K562 (cell line): ENCODE measurements at regions not wholly inside any gene's neighbourhood (a gene's known extent, or its start where the extent isn't known, plus 50 kb on each side); places are given as distances from the start of the nearest gene placed in this dataset.

Experiments used
- ATAC-seq: fragments of 200-7000 bp; cut with Tn5 transposase; 3 replicates; pipeline ENCODE4 v1.9.1; 2020; ENCODE audit warnings: moderate library complexity
- BruUV-seq: library from RNA; stranded (reverse); fragments of 400-500 nt; replicated peaks from 2 replicates; lab custom pipeline; 2021; lab: Mats Ljungman, UMichigan
- CTCF ChIA-PET: fragments of 300-600 bp; formaldehyde crosslinking; extraction: SDS; loops from one replicate; lab custom pipeline; 2021; ENCODE audit warnings: low intra/inter-chr PET ratio; lab: Yijun Ruan, JAX
- POLR2A ChIA-PET: fragments of 300-600, 350-650 bp; sonication (Branson Sonifier 250); formaldehyde crosslinking; extraction: SDS; loops from one replicate; lab custom pipeline; 2021; ENCODE audit warnings: antibody characterized with exemption, inconsistent platforms; lab: Yijun Ruan, JAX
- DNase-seq, 4 experiments: peaks; one replicate each; pipeline versions ENCODE4 v3.0.0 to v3.0.0-alpha.2; 2011 to 2018; ENCODE audit warnings: low spot score in 3 of 4, mixed read lengths in 3 of 4; ENCODE audit errors: extremely low read depth in 1 of 4
- FAIRE-seq: peaks from 2 replicates; lab custom pipeline; 2011; peaks lifted over from hg19 to GRCh38; lab: Jason Lieb, UNC
- H2AFZ ChIP-seq: 2 replicates; pipeline ENCODE4 v1.6.0; 2011; ENCODE audit warnings: low read depth, low read length, control low read depth, inconsistent platforms
- H3K27ac ChIP-seq: fragments of 200-600 bp; 3 replicates; pipeline ENCODE4 v1.8.0; 2011; ENCODE audit warnings: low read depth, mild to moderate bottlenecking, control low read depth, inconsistent platforms, low read length, moderate library complexity, mixed read lengths; ENCODE audit errors: extremely low read depth
- H3K27me3 ChIP-seq, 2 experiments: fragments of 300-600 bp in 1 of 2; 2 replicates in 1 of 2; 3 replicates in 1 of 2; pipeline versions ENCODE4 v1.6.0 to v1.8.0; 2011; ENCODE audit warnings: inconsistent platforms in 2 of 2, low read length in 2 of 2, mild to moderate bottlenecking in 1 of 2, mixed read lengths in 1 of 2, moderate library complexity in 1 of 2; ENCODE audit not compliant: control insufficient read depth in 2 of 2, insufficient read depth in 2 of 2
- H3K36me3 ChIP-seq: fragments of 300-600 bp; 3 replicates; pipeline ENCODE4 v1.8.0; 2011; ENCODE audit warnings: mild to moderate bottlenecking, low read length, inconsistent platforms; ENCODE audit not compliant: control insufficient read depth, insufficient read depth
- H3K4me1 ChIP-seq, 2 experiments: fragments of 200-600 bp in 1 of 2; replicated peaks in 1 of 2; 2 replicates in 1 of 2; 3 replicates in 1 of 2; pipeline versions ENCODE4 v1.5.1 to v1.8.0; 2011; ENCODE audit warnings: inconsistent platforms in 2 of 2, low read length in 2 of 2, mild to moderate bottlenecking in 1 of 2, mixed read lengths in 1 of 2, moderate library complexity in 1 of 2; ENCODE audit not compliant: control insufficient read depth in 2 of 2, insufficient read depth in 2 of 2
- H3K4me2 ChIP-seq: 2 replicates; pipeline ENCODE4 v1.6.1; 2011; ENCODE audit warnings: low read length, control low read depth, inconsistent platforms, mixed read lengths; ENCODE audit not compliant: insufficient read depth
- H3K4me3 ChIP-seq: fragments of 200-600 bp; sonication (generic), shearing (Covaris generic); 2 replicates; pipeline ENCODE4 v1.5.1; 2016; ENCODE audit warnings: control low read depth, inconsistent platforms
- H3K79me2 ChIP-seq: fragments of 200-600 bp; 3 replicates; pipeline ENCODE4 v1.8.0; 2011; ENCODE audit warnings: low read length, inconsistent platforms; ENCODE audit not compliant: control insufficient read depth, insufficient read depth
- H3K9ac ChIP-seq, 2 experiments: 2 replicates each; pipeline versions ENCODE4 v1.6.0 to v1.6.1; 2011; ENCODE audit warnings: low read depth in 2 of 2, low read length in 2 of 2, control low read depth in 1 of 2, inconsistent platforms in 1 of 2, mild to moderate bottlenecking in 1 of 2, mixed read lengths in 1 of 2; ENCODE audit not compliant: insufficient read depth in 1 of 2
- H3K9me1 ChIP-seq: one replicate; pipeline ENCODE4 v1.6.0; 2011; ENCODE audit warnings: inconsistent platforms, mild to moderate bottlenecking, low read length, moderate library complexity; ENCODE audit not compliant: control insufficient read depth, insufficient read depth
- H3K9me3 ChIP-seq: replicated peaks from 2 replicates; pipeline ENCODE4 v1.5.1; 2011; ENCODE audit warnings: low read depth, low read length, inconsistent platforms; ENCODE audit not compliant: control insufficient read depth, insufficient read depth
- H4K20me1 ChIP-seq: replicated peaks from 2 replicates; pipeline ENCODE4 v1.6.1; 2011; ENCODE audit warnings: low read length, inconsistent platforms, mixed read lengths; ENCODE audit not compliant: control insufficient read depth, insufficient read depth
- BCLAF1 ChIP-seq, 2 experiments: fragments of 450-650 bp in 1 of 2; IDR thresholded peaks; 2 replicates each; pipeline ENCODE4 v1.6.1; 2011 to 2017; ENCODE audit warnings: low read depth in 2 of 2, antibody characterized with exemption in 1 of 2, borderline replicate concordance in 1 of 2, low read length in 1 of 2, mild to moderate bottlenecking in 1 of 2, mixed read lengths in 1 of 2; ENCODE audit not compliant: control insufficient read depth in 1 of 2
- DPF2 ChIP-seq: fragments of 450-650 bp; IDR thresholded peaks from 2 replicates; pipeline ENCODE4 v1.6.1; 2016
- HDAC1 ChIP-seq, 2 experiments: fragments of 450-650 bp; IDR thresholded peaks; 2 replicates each; pipeline ENCODE4 v1.6.1; 2016 to 2017; ENCODE audit warnings: inconsistent platforms in 1 of 2, mild to moderate bottlenecking in 1 of 2, moderate library complexity in 1 of 2
- ZKSCAN8 ChIP-seq: fragments of 200-800 bp; sonication (Bioruptor generic); IDR thresholded peaks from 2 replicates; pipeline ENCODE4 v1.6.1; 2016; ENCODE audit warnings: missing genetic modification characterization, missing compliant biosample characterization
- ZNF311 ChIP-seq: fragments of 250-450 bp; sonication (Bioruptor Pico); IDR thresholded peaks from 2 replicates; pipeline ENCODE4 v1.4.0; 2020; ENCODE audit warnings: mild to moderate bottlenecking, moderate library complexity
- ZNF444 ChIP-seq: fragments of 250-450 bp; sonication (Bioruptor Pico); IDR thresholded peaks from 2 replicates; pipeline ENCODE4 v1.4.0; 2020; ENCODE audit warnings: mild to moderate bottlenecking, moderate library complexity
- ZNF639 ChIP-seq, 2 experiments: fragments of 200-800 bp in 1 of 2; sonication (Bioruptor generic) in 1 of 2; sonication (generic) in 1 of 2; formaldehyde crosslinking in 1 of 2; IDR thresholded peaks in 1 of 2; conservative IDR thresholded peaks in 1 of 2; 2 replicates each; pipeline versions ENCODE4 v1.5.0 to v1.6.1; 2016 to 2020; ENCODE audit warnings: missing compliant biosample characterization in 1 of 2, missing genetic modification characterization in 1 of 2, missing genetic modification reagents in 1 of 2
- WGBS: fragments of 100-300 bp; shearing (Covaris generic); methylation state at CpG from one replicate; pipeline ENCODE4 v1.1.6; 2016; ENCODE audit warnings: low coverage, mixed read lengths; ENCODE audit not compliant: insufficient coverage; ENCODE audit errors: missing lambda C conversion rate; 5-methylcytosine and 5-hydroxymethylcytosine counted together
- in situ Hi-C: fragments of 300-500 bp; cut with MboI; formaldehyde crosslinking; loops from 4 replicates; pipeline ENCODE4 v1.15.0; 2018; ENCODE audit warnings: inconsistent platforms, mixed read lengths
- intact Hi-C: fragments of 100-400 bp; cut with micrococcal nuclease; formaldehyde crosslinking; loops from 2 replicates; pipeline ENCODE4 v1.14.2; 2022

DNA sequence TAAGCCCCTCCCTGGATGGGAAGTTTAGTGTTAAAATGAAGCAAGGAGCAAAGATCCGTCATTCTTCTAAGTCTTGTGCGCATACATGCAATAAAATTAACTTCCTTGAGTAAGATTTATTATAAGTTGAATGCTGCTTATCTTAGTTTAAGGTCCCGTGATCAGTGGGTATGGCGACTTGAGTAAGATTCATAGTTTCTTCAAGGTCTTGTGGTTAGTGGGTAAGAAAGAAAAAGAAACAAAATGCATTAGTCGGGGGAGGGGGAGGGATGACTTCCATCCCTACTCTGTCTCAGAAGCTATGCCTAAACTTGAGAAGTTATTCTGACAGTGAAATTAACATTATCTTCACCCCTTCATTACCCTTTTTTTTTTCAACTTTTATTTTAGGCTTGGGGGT lies 127.3 kb upstream of the MAGEB16 start:
- Histone ChIP-seq H3K36me3 (no peaks in the 10 kb centered on the region), H3K27me3 (no peaks in the 10 kb centered on the region), H3K4me3 (no peak overlapping the region), H2AFZ (no peak overlapping the region), H3K9me1 (no peaks in the 10 kb centered on the region)
- BruUV-seq = no TSS peak
- no peak for FAIRE-seq
- intact Hi-C loops = no loop called here
- no peak for TF ChIP-seq HDAC1 (IDR thresholded peaks at IDR 0.05)
- TF ChIP-seq ZNF444 (CRISPR knock-in tag) = 0 out of 2 replicates have a peak, but pooled peaks have one; percentile 31
- TF ChIP-seq, all 486 proteins: peak for 1
- no peaks in the 10 kb centered on the region for H3K79me2 ChIP-seq
- no peak overlapping the region for H3K27ac ChIP-seq
- no peak overlapping the region for H3K4me2 ChIP-seq
- H4K20me1 ChIP-seq = no peaks in the 10 kb centered on the region
- ATAC-seq (no peak), DNase-seq (no peak)
- CTCF ChIA-PET = no interaction called here
- no peaks in the 10 kb centered on the region for H3K9me3 ChIP-seq
- in situ Hi-C loops = no loop called here
- 4% methylated on average over 4 of the region's 5 CpGs for WGBS
- no peak overlapping the region for H3K9ac ChIP-seq
- POLR2A ChIA-PET = no interaction called here
- H3K4me1 ChIP-seq = no peaks in the 10 kb centered on the region

DNA sequence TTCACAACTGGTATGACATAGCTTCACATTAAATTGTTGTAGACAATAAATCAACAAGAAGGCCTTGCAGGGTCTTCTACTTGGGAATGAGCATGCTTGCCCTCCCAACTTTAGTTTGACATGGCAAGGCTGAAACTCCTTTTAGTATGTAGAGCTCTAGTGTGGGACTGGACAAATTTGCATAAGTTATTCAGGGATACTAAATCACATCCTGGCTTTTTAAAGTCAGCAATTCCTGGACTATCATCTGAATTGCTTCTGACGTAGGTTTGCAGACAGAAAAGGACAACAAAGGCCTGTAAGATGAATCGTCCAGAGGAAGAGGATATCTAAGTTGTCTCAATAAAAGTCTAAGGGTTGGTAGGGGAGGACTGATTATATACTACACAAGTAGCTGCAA lies 123.0 kb upstream of the MAGEB16 start:
- no peaks in the 10 kb centered on the region for H3K9me1 ChIP-seq
- H3K9me3 ChIP-seq = no peaks in the 10 kb centered on the region
- H3K27ac ChIP-seq = no peak overlapping the region
- no peak overlapping the region for H3K9ac ChIP-seq
- in situ Hi-C loops (no loop called here), intact Hi-C loops (no loop called here)
- H3K4me3 ChIP-seq = no peak overlapping the region
- POLR2A ChIA-PET = no interaction called here
- BruUV-seq = no TSS peak
- FAIRE-seq = no peak
- H2AFZ ChIP-seq = no peak overlapping the region
- DNase-seq = no peak
- no peaks in the 10 kb centered on the region for H3K27me3 ChIP-seq
- H3K4me2 ChIP-seq = no peak overlapping the region
- H3K4me1 ChIP-seq = no peaks in the 10 kb centered on the region
- ATAC-seq = no peak
- CTCF ChIA-PET = no interaction called here
- WGBS = 0% methylated on average over 2 of the region's 2 CpGs
- H3K79me2 ChIP-seq = no peaks in the 10 kb centered on the region
- H3K36me3 ChIP-seq = no peaks in the 10 kb centered on the region
- no peaks in the 10 kb centered on the region for H4K20me1 ChIP-seq
- TF ChIP-seq DPF2 (no peak), BCLAF1 (IDR thresholded peaks at IDR 0.05; ENCODE audit: borderline replicate concordance in 1 of 2, control insufficient read depth in 1 of 2, low read depth in 2 of 2, low read length in 1 of 2) (no peak), ZNF639 (CRISPR knock-in tag; conservative IDR thresholded peaks at IDR 0.05 in 1 of 2, IDR thresholded peaks at IDR 0.05 in 1 of 2) (no peak), ZKSCAN8 (CRISPR knock-in tag) (no peak), ZNF311 (CRISPR knock-in tag) (no peak)
